ENCODE measurements at regions not wholly inside any gene's neighbourhood (a gene's known extent, or its start where the extent isn't known, plus 50 kb on each side); places are given as distances from the start of the nearest gene placed in this dataset.

DNA sequence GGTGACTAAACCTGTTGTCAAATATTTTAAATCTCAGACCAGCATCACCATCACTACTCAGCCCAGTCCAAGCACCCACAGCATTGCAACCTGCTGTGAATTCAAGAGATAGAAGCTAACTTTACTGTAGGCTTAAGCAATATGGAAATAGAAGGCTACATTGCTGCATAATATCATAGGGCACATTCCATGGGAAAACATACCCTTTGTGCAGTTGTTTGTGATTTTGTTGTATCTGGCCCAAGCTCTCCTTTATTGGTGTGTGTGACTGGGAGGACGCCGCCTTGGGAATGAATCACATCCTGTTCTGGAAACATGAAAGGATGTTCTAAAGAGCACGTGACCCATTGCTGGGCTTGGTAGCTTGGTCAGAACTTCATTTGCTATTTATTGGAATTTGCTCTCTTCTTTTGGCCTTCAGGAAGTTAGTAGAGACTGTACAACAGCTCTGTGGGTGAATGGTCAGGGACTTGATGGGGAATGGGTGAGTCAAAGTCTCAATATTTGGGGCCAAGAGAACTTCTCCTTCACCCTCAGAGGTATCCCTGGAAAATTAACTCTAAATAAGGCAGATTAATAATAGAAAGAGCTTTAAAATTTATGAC, 106.8 kb upstream of the SERPINE2 start:
- peak overlapping the region; percentile 39 for H3K27ac ChIP-seq (ENCODE audit: low read depth, low read length)
- H3K4me1 ChIP-seq (ENCODE audit: control insufficient read depth in 1 of 2, insufficient read depth in 2 of 2, low read length in 2 of 2), result peaks cover 11 to 21% of the 10 kb centered on the region in 2 donors
- no peaks in the 10 kb centered on the region for H3K36me3 ChIP-seq (ENCODE audit: control insufficient read depth in 1 of 2, insufficient read depth in 2 of 2, low read length in 2 of 2)
- no peaks in the 10 kb centered on the region for H3K9me3 ChIP-seq (ENCODE audit: control insufficient read depth in 1 of 2, low read length in 2 of 2)
- H3K4me3 ChIP-seq (ENCODE audit: low read depth in 1 of 2, low read length in 2 of 2), result peak overlapping the region; percentile 2 to 19
- H3K27me3 ChIP-seq (ENCODE audit: control insufficient read depth in 1 of 2, insufficient read depth in 2 of 2, low read length in 2 of 2), result no peaks in the 10 kb centered on the region
- H3K9ac ChIP-seq (ENCODE audit: low read depth in 1 of 2, low read length in 2 of 2), result no peak overlapping the region

DNA sequence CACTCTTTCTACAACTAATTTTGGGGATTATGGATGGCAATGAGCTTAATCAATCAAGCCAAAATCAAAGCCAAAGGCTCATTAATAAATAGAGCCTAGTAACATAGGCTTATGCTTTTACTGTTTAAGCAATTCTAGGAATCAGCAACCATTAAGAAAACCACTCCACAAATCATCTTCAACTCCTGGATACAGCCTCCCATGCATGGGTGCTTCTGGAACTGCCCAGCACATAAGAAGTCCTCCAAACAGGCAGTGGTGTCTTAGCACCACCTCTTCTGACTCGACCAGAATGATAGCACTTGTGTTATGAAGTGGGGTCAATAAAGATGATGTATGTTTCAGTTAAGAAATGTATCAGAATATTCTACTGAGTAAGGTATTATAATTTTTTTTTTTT, 104.4 kb upstream of the SERPINE2 start:
- Histone ChIP-seq H3K9ac (ENCODE audit: low read depth in 1 of 2, low read length in 2 of 2) (no peak overlapping the region), H3K27ac (ENCODE audit: low read depth, low read length) (no peak overlapping the region), H3K4me1 (ENCODE audit: control insufficient read depth in 1 of 2, insufficient read depth in 2 of 2, low read length in 2 of 2) (peaks cover 11 to 21% of the 10 kb centered on the region in 2 donors), H3K9me3 (ENCODE audit: control insufficient read depth in 1 of 2, low read length in 2 of 2) (no peaks in the 10 kb centered on the region), H3K4me3 (ENCODE audit: low read depth in 1 of 2, low read length in 2 of 2) (no peak overlapping the region), H3K36me3 (ENCODE audit: control insufficient read depth in 1 of 2, insufficient read depth in 2 of 2, low read length in 2 of 2) (no peaks in the 10 kb centered on the region), H3K27me3 (ENCODE audit: control insufficient read depth in 1 of 2, insufficient read depth in 2 of 2, low read length in 2 of 2) (no peaks in the 10 kb centered on the region)

DNA sequence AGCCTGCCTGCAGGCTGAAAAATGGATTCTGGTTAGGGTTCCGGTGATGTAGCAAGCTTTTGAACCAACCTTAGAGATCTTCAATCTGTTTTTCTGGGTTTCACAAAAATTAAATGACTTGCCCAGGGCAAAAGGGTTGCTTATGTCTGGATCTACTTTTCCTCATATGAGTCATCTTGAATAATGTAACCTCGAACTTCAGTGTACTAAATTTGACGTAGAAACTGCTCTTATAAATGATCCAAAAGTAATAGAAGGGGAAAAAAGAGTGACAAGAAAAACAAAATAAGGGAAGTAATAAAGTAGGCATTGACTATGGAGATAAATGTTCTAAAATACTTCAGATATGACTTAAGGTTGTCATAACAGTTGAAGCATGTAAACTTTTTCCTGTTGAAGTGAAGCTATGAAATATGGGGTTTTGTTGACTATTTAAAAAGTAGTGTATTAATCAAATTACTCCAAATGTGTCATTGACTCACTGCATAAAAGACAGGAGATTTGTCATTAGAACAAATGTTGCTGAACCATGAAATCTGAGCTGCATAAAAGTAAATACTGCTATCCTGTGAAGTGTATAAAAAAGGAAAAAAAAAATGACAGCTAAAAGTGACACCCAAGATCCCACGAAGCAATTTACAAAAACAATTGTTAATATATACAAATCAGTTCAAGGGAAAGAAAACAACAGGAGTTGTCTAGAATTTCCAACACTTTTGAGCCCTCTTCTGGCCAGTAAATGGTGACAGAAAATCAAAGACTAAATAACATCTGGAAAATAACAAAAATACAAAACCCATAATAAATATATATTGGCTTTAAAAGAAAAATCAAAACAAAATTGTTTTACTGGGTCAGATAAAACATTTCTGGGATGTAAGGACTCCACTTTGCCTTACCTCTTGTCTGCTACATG, 103.6 kb upstream of the SERPINE2 start:
- Histone ChIP-seq H3K4me3 (ENCODE audit: low read depth in 1 of 2, low read length in 2 of 2) (no peak overlapping the region), H3K27ac (ENCODE audit: low read depth, low read length) (no peak overlapping the region), H3K4me1 (ENCODE audit: control insufficient read depth in 1 of 2, insufficient read depth in 2 of 2, low read length in 2 of 2) (peaks cover 11 to 20% of the 10 kb centered on the region in 2 donors), H3K27me3 (ENCODE audit: control insufficient read depth in 1 of 2, insufficient read depth in 2 of 2, low read length in 2 of 2) (no peaks in the 10 kb centered on the region), H3K36me3 (ENCODE audit: control insufficient read depth in 1 of 2, insufficient read depth in 2 of 2, low read length in 2 of 2) (no peaks in the 10 kb centered on the region), H3K9me3 (ENCODE audit: control insufficient read depth in 1 of 2, low read length in 2 of 2) (no peaks in the 10 kb centered on the region), H3K9ac (ENCODE audit: low read depth in 1 of 2, low read length in 2 of 2) (no peak overlapping the region)

DNA sequence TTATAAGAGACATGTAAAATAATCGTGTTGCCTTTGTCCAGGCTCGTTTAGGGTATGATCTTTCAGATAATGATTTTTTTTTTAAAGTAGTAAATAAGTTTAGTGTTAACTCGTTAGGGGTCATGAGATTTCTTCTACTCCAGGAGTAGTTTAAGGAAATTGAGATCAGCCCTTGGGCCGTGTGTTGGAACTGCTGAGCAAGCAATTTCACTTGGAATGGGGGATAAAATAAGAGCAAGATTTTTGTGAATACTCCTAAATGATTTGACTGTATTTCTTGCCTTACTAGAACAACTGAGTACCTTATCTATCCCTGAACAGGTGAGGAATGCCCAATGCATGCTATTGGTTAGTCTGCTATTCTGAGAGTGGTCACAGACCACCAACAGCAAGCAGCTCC, 102.2 kb upstream of the SERPINE2 start:
- Histone ChIP-seq H3K4me3 (ENCODE audit: low read depth in 1 of 2, low read length in 2 of 2) (no peak overlapping the region), H3K27me3 (ENCODE audit: control insufficient read depth in 1 of 2, insufficient read depth in 2 of 2, low read length in 2 of 2) (no peaks in the 10 kb centered on the region), H3K4me1 (ENCODE audit: control insufficient read depth in 1 of 2, insufficient read depth in 2 of 2, low read length in 2 of 2) (peaks cover 6 to 9% of the 10 kb centered on the region in 2 donors), H3K27ac (ENCODE audit: low read depth, low read length) (no peak overlapping the region), H3K9ac (ENCODE audit: low read depth in 1 of 2, low read length in 2 of 2) (no peak overlapping the region), H3K9me3 (ENCODE audit: control insufficient read depth in 1 of 2, low read length in 2 of 2) (no peaks in the 10 kb centered on the region), H3K36me3 (ENCODE audit: control insufficient read depth in 1 of 2, insufficient read depth in 2 of 2, low read length in 2 of 2) (no peaks in the 10 kb centered on the region)

DNA sequence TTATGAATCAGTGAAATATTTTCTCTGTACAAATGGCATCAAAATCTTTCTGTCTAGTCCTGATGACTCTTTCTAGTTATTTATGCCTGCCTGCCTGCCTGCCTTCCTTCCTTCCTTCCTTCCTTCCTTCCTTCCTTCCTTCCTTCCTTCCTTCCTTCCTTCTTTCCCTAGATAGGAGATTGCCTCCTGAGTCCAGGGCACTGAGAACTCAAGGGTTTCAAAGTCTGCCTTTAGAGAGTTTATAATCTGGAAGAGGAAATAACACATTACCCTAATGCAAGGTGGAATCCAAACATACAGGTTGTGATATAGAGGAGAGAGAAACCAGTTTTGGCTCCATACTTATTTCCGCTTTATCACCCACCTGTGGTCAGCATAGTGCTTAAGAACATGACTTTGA, 98.1 kb upstream of the SERPINE2 start:
- no peaks in the 10 kb centered on the region for H3K36me3 ChIP-seq (ENCODE audit: control insufficient read depth in 1 of 2, insufficient read depth in 2 of 2, low read length in 2 of 2)
- no peaks in the 10 kb centered on the region for H3K4me1 ChIP-seq (ENCODE audit: control insufficient read depth in 1 of 2, insufficient read depth in 2 of 2, low read length in 2 of 2)
- H3K4me3 ChIP-seq (ENCODE audit: low read depth in 1 of 2, low read length in 2 of 2), result no peak overlapping the region
- H3K27ac ChIP-seq (ENCODE audit: low read depth, low read length), result no peak overlapping the region
- H3K27me3 ChIP-seq (ENCODE audit: control insufficient read depth in 1 of 2, insufficient read depth in 2 of 2, low read length in 2 of 2), result no peaks in the 10 kb centered on the region
- H3K9me3 ChIP-seq (ENCODE audit: control insufficient read depth in 1 of 2, low read length in 2 of 2), result no peaks in the 10 kb centered on the region
- H3K9ac ChIP-seq (ENCODE audit: low read depth in 1 of 2, low read length in 2 of 2), result no peak overlapping the region

DNA sequence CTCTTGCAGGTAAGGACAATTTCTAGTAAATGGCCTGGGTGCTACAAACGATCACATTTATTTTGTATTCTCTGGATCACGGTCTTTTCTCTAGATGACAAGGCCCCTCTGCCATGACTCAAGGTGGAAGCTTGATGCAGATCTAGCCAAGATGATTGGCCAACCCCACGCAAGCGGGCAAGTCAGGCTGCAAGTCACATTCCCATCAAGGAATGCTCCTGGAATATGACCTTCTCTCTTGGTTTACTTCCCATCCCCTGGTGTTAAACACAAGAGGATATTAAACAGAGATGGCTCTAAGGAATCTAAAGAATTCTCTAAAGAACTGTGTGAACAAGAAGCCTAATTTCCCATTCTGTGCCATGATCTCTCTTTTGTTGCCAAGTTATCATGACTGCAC, 97.3 kb upstream of the SERPINE2 start:
- Histone ChIP-seq H3K27me3 (ENCODE audit: control insufficient read depth in 1 of 2, insufficient read depth in 2 of 2, low read length in 2 of 2) (no peaks in the 10 kb centered on the region), H3K4me3 (ENCODE audit: low read depth in 1 of 2, low read length in 2 of 2) (no peak overlapping the region), H3K9me3 (ENCODE audit: control insufficient read depth in 1 of 2, low read length in 2 of 2) (no peaks in the 10 kb centered on the region), H3K27ac (ENCODE audit: low read depth, low read length) (no peak overlapping the region), H3K36me3 (ENCODE audit: control insufficient read depth in 1 of 2, insufficient read depth in 2 of 2, low read length in 2 of 2) (no peaks in the 10 kb centered on the region), H3K4me1 (ENCODE audit: control insufficient read depth in 1 of 2, insufficient read depth in 2 of 2, low read length in 2 of 2) (no peaks in the 10 kb centered on the region), H3K9ac (ENCODE audit: low read depth in 1 of 2, low read length in 2 of 2) (no peak overlapping the region)

DNA sequence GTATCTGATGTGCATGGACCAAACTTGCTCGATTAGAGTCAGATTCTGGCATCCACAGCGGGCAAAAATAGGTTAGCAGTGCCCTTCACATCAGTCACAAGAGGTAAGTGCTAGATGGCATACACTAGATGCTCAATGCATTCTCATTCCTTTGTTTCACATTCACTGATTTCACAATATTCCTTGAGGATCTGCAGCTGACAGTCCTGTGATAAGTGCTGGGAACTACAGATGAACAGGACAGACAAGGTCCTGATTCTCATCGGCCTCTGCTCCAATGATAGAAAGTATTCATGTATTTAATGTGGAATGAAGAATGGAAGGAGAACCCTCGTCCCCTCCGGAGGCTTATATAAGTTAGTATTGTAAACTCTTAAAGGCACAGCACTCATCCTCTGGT, 96.8 kb upstream of the SERPINE2 start:
- Histone ChIP-seq H3K4me3 (ENCODE audit: low read depth in 1 of 2, low read length in 2 of 2) (no peak overlapping the region), H3K36me3 (ENCODE audit: control insufficient read depth in 1 of 2, insufficient read depth in 2 of 2, low read length in 2 of 2) (no peaks in the 10 kb centered on the region), H3K27me3 (ENCODE audit: control insufficient read depth in 1 of 2, insufficient read depth in 2 of 2, low read length in 2 of 2) (no peaks in the 10 kb centered on the region)

DNA sequence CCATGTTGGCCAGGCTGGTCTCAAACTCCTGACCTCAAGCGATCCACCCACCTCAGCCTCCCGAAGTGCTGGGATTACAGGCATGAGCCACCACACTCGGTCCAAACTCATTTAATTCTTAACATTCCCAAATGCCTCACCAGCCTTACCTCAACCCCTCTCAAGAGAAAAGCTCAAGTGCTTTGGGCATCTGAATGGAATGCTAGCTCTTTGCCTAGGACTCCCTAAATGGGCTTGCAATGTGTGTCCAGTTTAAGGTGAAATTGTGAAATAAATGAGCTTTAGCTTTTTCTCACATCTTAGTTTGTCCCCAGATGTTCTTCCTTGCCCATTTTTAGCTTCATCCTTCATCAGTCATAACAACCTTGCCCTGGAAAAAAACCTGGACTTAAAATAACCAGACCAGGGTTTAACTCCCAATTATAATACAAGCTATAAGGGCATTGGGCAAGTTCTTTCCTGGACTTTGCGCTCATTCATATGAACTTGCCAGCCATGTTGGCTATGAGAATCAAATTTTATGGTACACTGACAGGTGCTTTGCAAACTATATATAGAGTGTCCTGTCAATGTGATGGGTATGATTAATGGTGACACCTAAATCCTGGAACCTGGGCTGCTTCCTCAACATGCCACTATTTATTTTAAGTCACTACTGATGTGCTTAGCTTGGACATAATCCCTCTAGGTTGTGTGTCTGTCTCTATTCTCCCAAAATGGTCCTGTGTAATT, 95.1 kb upstream of the SERPINE2 start:
- H3K4me3 ChIP-seq (ENCODE audit: low read depth in 1 of 2, low read length in 2 of 2), result no peak overlapping the region
- H3K4me1 ChIP-seq (ENCODE audit: control insufficient read depth in 1 of 2, insufficient read depth in 2 of 2, low read length in 2 of 2), result no peaks in the 10 kb centered on the region
- H3K27me3 ChIP-seq (ENCODE audit: control insufficient read depth in 1 of 2, insufficient read depth in 2 of 2, low read length in 2 of 2), result no peaks in the 10 kb centered on the region
- no peak overlapping the region for H3K9ac ChIP-seq (ENCODE audit: low read depth in 1 of 2, low read length in 2 of 2)
- no peak overlapping the region for H3K27ac ChIP-seq (ENCODE audit: low read depth, low read length)
- no peaks in the 10 kb centered on the region for H3K9me3 ChIP-seq (ENCODE audit: control insufficient read depth in 1 of 2, low read length in 2 of 2)
- H3K36me3 ChIP-seq (ENCODE audit: control insufficient read depth in 1 of 2, insufficient read depth in 2 of 2, low read length in 2 of 2), result no peaks in the 10 kb centered on the region

More for the DNA sequence above, 96.8 kb upstream of the SERPINE2 start:
- Histone ChIP-seq H3K9me3 (ENCODE audit: control insufficient read depth in 1 of 2, low read length in 2 of 2) (no peaks in the 10 kb centered on the region), H3K4me1 (ENCODE audit: control insufficient read depth in 1 of 2, insufficient read depth in 2 of 2, low read length in 2 of 2) (no peaks in the 10 kb centered on the region), H3K9ac (ENCODE audit: low read depth in 1 of 2, low read length in 2 of 2) (no peak overlapping the region), H3K27ac (ENCODE audit: low read depth, low read length) (no peak overlapping the region)

DNA sequence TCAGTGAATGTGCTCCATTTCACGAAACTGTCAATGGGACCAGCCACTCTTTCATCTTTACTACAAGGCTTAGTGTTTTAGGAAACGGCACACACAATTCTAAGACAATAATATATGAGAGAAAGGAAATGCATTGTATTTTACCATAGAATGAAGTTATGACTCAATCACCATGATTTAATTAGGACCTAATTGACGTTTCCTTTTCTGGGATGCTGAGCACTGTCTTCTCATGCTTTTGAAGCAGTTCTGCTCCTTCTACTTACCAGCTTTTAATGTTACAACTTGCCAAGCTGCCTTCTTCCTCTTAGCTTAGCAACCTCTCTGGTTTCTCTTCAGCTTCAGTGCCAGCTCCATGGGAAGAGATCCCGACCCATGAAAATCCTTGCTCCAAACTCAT, 94.3 kb upstream of the SERPINE2 start:
- Histone ChIP-seq H3K4me3 (ENCODE audit: low read depth in 1 of 2, low read length in 2 of 2) (no peak overlapping the region), H3K27ac (ENCODE audit: low read depth, low read length) (no peak overlapping the region), H3K27me3 (ENCODE audit: control insufficient read depth in 1 of 2, insufficient read depth in 2 of 2, low read length in 2 of 2) (no peaks in the 10 kb centered on the region), H3K9ac (ENCODE audit: low read depth in 1 of 2, low read length in 2 of 2) (no peak overlapping the region), H3K36me3 (ENCODE audit: control insufficient read depth in 1 of 2, insufficient read depth in 2 of 2, low read length in 2 of 2) (no peaks in the 10 kb centered on the region), H3K9me3 (ENCODE audit: control insufficient read depth in 1 of 2, low read length in 2 of 2) (no peaks in the 10 kb centered on the region), H3K4me1 (ENCODE audit: control insufficient read depth in 1 of 2, insufficient read depth in 2 of 2, low read length in 2 of 2) (peaks cover 0 to 4% of the 10 kb centered on the region in 2 donors)

Data from duodenal mucosa (tissue), 2 donors.